ENCODE measurements at regions not wholly inside any gene's neighbourhood (a gene's known extent, or its start where the extent isn't known, plus 50 kb on each side); places are given as distances from the start of the nearest gene placed in this dataset.
"Not testable (repeated sequence)": the region's sequence is repeated elsewhere in the genome, so short reads cannot be mapped to it uniquely, and the experiment has no call there.

GRCh38 chr10:5576780-5577624 lies 52.2 kb downstream of the CALML3 start:
- no peak for TF ChIP-seq CTCF (IDR thresholded peaks at IDR 0.05; ENCODE audit: insufficient read depth, low read length, severe bottlenecking)
- Histone ChIP-seq H3K27me3 (ENCODE audit: control insufficient read depth, insufficient read depth, low read length) (no peaks in the 10 kb centered on the region), H3K36me3 (ENCODE audit: control insufficient read depth, insufficient read depth, low read length) (no peaks in the 10 kb centered on the region), H3K4me3 (ENCODE audit: low read depth, low read length) (no peak overlapping the region)
- DNase-seq (ENCODE audit: low read depth) (no peak), FAIRE-seq (no peak)

- FAIRE-seq; H3K27me3 ChIP-seq (ENCODE audit: control insufficient read depth, insufficient read depth, low read length); H3K36me3 ChIP-seq (ENCODE audit: control insufficient read depth, insufficient read depth, low read length); DNase-seq (ENCODE audit: low read depth); H3K4me3 ChIP-seq (ENCODE audit: low read depth, low read length): not testable (repeated sequence)
Measured at GRCh38 chr10:5580038-5580428, 55.3 kb downstream of the CALML3 start.

GRCh38 chr10:5581670-5582566 lies 57.2 kb downstream of the CALML3 start:
- no peaks in the 10 kb centered on the region for H3K36me3 ChIP-seq (ENCODE audit: control insufficient read depth, insufficient read depth, low read length)
- no peak overlapping the region for H3K4me3 ChIP-seq (ENCODE audit: low read depth, low read length)
- DNase-seq (ENCODE audit: low read depth) (no peak), FAIRE-seq (no peak)
- no peak for TF ChIP-seq CTCF (IDR thresholded peaks at IDR 0.05; ENCODE audit: insufficient read depth, low read length, severe bottlenecking)
- no peaks in the 10 kb centered on the region for H3K27me3 ChIP-seq (ENCODE audit: control insufficient read depth, insufficient read depth, low read length)

GRCh38 chr10:5582736-5583135 lies 58.0 kb downstream of the CALML3 start:
- Histone ChIP-seq H3K36me3 (ENCODE audit: control insufficient read depth, insufficient read depth, low read length) (no peaks in the 10 kb centered on the region), H3K27me3 (ENCODE audit: control insufficient read depth, insufficient read depth, low read length) (no peaks in the 10 kb centered on the region), H3K4me3 (ENCODE audit: low read depth, low read length) (no peak overlapping the region)
- FAIRE-seq (no peak), DNase-seq (ENCODE audit: low read depth) (no peak)
- no peak for TF ChIP-seq CTCF (IDR thresholded peaks at IDR 0.05; ENCODE audit: insufficient read depth, low read length, severe bottlenecking)

- H3K4me3 ChIP-seq (ENCODE audit: low read depth, low read length) = no peak overlapping the region
- no peaks in the 10 kb centered on the region for H3K36me3 ChIP-seq (ENCODE audit: control insufficient read depth, insufficient read depth, low read length)
- FAIRE-seq (no peak), DNase-seq (ENCODE audit: low read depth) (peak; percentile 83)
- TF ChIP-seq CTCF (IDR thresholded peaks at IDR 0.05; ENCODE audit: insufficient read depth, low read length, severe bottlenecking) = no peak
- no peaks in the 10 kb centered on the region for H3K27me3 ChIP-seq (ENCODE audit: control insufficient read depth, insufficient read depth, low read length)
Measured at GRCh38 chr10:5583525-5584175, 58.9 kb downstream of the CALML3 start.
